Mesodermal cell (in vitro differentiated cells): ENCODE measurements at regions not wholly inside any gene's neighbourhood (a gene's known extent, or its start where the extent isn't known, plus 50 kb on each side); places are given as distances from the start of the nearest gene placed in this dataset.

Experiments
- H3K27ac ChIP-seq: 2 replicates; pipeline ENCODE4 v1.7.0; 2013; ENCODE audit warnings: mild to moderate bottlenecking, low read depth, low read length, moderate library complexity; ENCODE audit not compliant: severe bottlenecking
- H3K36me3 ChIP-seq: 2 replicates; pipeline ENCODE4 v1.7.1; 2013; ENCODE audit warnings: mild to moderate bottlenecking, low read length, moderate library complexity; ENCODE audit not compliant: control insufficient read depth, insufficient read depth
- H3K4me1 ChIP-seq: one replicate; pipeline ENCODE4 v1.7.1; 2013; ENCODE audit warnings: mild to moderate bottlenecking, low read length; ENCODE audit not compliant: insufficient read depth, control insufficient read depth, poor library complexity, severe bottlenecking
- H3K4me3 ChIP-seq: 2 replicates; pipeline ENCODE4 v1.7.0; 2013; ENCODE audit warnings: low read length, control low read depth, mild to moderate bottlenecking; ENCODE audit not compliant: insufficient read depth, poor library complexity, severe bottlenecking; ENCODE audit errors: extremely low read depth
- H3K9me3 ChIP-seq: 2 replicates; pipeline ENCODE4 v1.7.1; 2013; ENCODE audit warnings: mild to moderate bottlenecking, low read length, moderate library complexity; ENCODE audit not compliant: control insufficient read depth
- WGBS, 2 experiments: methylation state at CpG; one replicate each; pipeline ENCODE4 v1.1.5; 2013; ENCODE audit warnings: missing lambda C conversion rate in 2 of 2; ENCODE audit not compliant: insufficient coverage in 2 of 2; 5-methylcytosine and 5-hydroxymethylcytosine counted together

- no peak overlapping the region for H3K27ac ChIP-seq
- no peaks in the 10 kb centered on the region for H3K36me3 ChIP-seq
- WGBS, 2 experiments, result no CpG with 5 or more reads among the region's 2 CpGs
- no peak overlapping the region for H3K4me3 ChIP-seq
- no peaks in the 10 kb centered on the region for H3K9me3 ChIP-seq
- no peaks in the 10 kb centered on the region for H3K4me1 ChIP-seq
Measured at GRCh38 chr5:107047048-107047447, 623.7 kb downstream of the EFNA5 start.

DNA sequence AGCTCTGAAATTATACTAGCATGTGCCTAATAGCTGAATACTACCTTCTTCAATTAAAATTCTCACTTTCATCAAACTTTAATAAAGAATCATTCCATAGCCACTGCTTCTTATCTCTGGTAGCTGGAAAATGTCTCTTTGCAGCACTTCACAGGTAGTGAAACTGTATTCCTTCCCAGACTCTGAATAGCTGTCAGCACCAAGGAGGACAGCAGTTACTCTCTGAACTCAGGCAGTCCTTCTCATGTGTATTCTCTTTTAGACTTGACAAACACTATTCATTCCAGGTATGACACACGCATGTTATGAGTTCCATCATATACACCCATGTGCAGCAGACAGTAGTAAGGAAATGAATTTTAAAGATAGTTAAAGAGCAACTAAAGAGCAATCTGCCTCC is 627.1 kb downstream of the EFNA5 start:
- H3K4me3 ChIP-seq, result no peak overlapping the region
- no peak overlapping the region for H3K27ac ChIP-seq
- no CpG with 5 or more reads among the region's 1 CpG for WGBS, 2 experiments
- H3K9me3 ChIP-seq, result no peaks in the 10 kb centered on the region
- no peaks in the 10 kb centered on the region for H3K36me3 ChIP-seq
- no peaks in the 10 kb centered on the region for H3K4me1 ChIP-seq

GRCh38 chr5:107040907-107041306 is 629.8 kb downstream of the EFNA5 start:
- no peaks in the 10 kb centered on the region for H3K9me3 ChIP-seq
- no peak overlapping the region for H3K4me3 ChIP-seq
- no peak overlapping the region for H3K27ac ChIP-seq
- H3K4me1 ChIP-seq, result no peaks in the 10 kb centered on the region
- H3K36me3 ChIP-seq, result no peaks in the 10 kb centered on the region

GRCh38 chr5:107032629-107033028 is 638.1 kb downstream of the EFNA5 start:
- Histone ChIP-seq H3K4me1 (no peaks in the 10 kb centered on the region), H3K9me3 (no peaks in the 10 kb centered on the region), H3K27ac (no peak overlapping the region), H3K36me3 (no peaks in the 10 kb centered on the region), H3K4me3 (no peak overlapping the region)

- Histone ChIP-seq H3K27ac (no peak overlapping the region), H3K9me3 (no peaks in the 10 kb centered on the region), H3K36me3 (no peaks in the 10 kb centered on the region), H3K4me1 (no peaks in the 10 kb centered on the region), H3K4me3 (no peak overlapping the region)
- WGBS, 2 experiments, result no CpG with 5 or more reads among the region's 2 CpGs
Measured at GRCh38 chr5:107028938-107029337, 641.8 kb downstream of the EFNA5 start.

DNA sequence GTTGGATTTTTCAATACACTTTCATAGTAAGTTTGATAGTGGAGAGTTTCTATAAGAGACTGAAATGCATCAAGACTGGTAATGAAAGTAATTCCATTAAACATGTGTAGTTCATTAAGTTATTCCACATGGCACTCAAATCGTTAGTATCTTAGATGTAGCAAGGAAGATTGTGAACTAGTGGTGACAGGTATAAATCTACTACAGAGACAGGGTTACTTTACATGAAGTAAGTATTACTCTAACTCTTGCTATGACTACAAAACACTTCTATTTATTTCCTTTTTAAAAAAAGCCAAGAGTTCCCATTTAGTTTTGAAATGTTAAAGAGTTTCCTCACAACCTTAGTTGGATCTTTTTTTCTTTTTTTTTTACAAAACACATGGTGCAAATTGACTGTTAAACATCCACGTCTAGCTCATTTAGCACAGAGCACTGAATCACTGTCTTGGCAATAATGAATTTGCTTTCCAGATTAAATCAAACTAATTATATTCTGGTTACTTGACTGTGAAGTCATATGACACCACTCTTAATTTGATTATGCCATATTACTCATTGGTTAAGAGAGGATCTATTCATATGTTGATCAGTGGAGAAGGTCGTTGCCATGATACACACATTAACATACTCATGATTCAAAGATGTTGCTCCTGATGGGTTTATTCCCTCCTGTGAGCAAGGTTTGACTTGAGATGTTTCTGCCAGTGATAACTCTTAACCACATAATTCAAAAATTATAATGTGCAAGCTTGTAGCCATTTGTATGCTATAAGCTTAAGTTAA is 644.8 kb downstream of the EFNA5 start:
- no peaks in the 10 kb centered on the region for H3K4me1 ChIP-seq
- WGBS, 2 experiments, result no CpG with 5 or more reads among the region's 3 CpGs

GRCh38 chr5:107023732-107024131 is 647.0 kb downstream of the EFNA5 start:
- no peak overlapping the region for H3K27ac ChIP-seq
- no peaks in the 10 kb centered on the region for H3K36me3 ChIP-seq
- no peaks in the 10 kb centered on the region for H3K4me1 ChIP-seq
- no peaks in the 10 kb centered on the region for H3K9me3 ChIP-seq
- no peak overlapping the region for H3K4me3 ChIP-seq

More for the DNA sequence above, 644.8 kb downstream of the EFNA5 start:
- no peak overlapping the region for H3K27ac ChIP-seq
- H3K36me3 ChIP-seq, result no peaks in the 10 kb centered on the region
- H3K4me3 ChIP-seq, result no peak overlapping the region
- H3K9me3 ChIP-seq, result no peaks in the 10 kb centered on the region

- Histone ChIP-seq H3K9me3 (no peaks in the 10 kb centered on the region), H3K4me3 (no peak overlapping the region), H3K4me1 (no peaks in the 10 kb centered on the region), H3K36me3 (no peaks in the 10 kb centered on the region), H3K27ac (no peak overlapping the region)
- WGBS, 2 experiments, result 88 to 100% methylated on average over 2 of the region's 2 CpGs
Measured at GRCh38 chr5:107021575-107021974, 649.2 kb downstream of the EFNA5 start.

DNA sequence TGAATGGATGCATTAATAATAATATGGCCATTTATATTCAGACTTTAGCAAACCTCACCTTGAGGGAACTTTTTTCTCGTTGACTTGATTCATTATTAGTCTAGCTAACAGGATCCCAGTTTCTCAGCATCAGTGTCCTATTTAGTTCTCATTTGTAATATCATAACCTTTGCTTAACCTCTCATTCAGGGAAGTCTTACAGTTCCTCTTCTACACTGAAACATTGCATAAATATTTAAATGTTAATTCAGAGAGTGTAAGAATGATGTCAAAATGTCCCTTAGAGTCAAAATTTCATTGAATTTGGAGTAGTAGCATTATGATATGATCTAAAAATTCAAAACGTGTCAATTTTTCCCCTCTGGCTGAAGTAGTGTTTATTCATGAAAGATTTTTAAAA is 650.1 kb downstream of the EFNA5 start:
- Histone ChIP-seq H3K4me1 (no peaks in the 10 kb centered on the region), H3K36me3 (no peaks in the 10 kb centered on the region), H3K9me3 (no peaks in the 10 kb centered on the region), H3K27ac (no peak overlapping the region), H3K4me3 (no peak overlapping the region)
- WGBS, 2 experiments, result no CpG with 5 or more reads among the region's 2 CpGs

- WGBS, 2 experiments, result 50 to 60% methylated on average over 1 of the region's 1 CpG
- H3K4me1 ChIP-seq, result no peaks in the 10 kb centered on the region
- H3K4me3 ChIP-seq, result no peak overlapping the region
- no peaks in the 10 kb centered on the region for H3K36me3 ChIP-seq
- H3K27ac ChIP-seq, result no peak overlapping the region
- H3K9me3 ChIP-seq, result no peaks in the 10 kb centered on the region
Measured at GRCh38 chr5:107017616-107018015, 653.1 kb downstream of the EFNA5 start.

DNA sequence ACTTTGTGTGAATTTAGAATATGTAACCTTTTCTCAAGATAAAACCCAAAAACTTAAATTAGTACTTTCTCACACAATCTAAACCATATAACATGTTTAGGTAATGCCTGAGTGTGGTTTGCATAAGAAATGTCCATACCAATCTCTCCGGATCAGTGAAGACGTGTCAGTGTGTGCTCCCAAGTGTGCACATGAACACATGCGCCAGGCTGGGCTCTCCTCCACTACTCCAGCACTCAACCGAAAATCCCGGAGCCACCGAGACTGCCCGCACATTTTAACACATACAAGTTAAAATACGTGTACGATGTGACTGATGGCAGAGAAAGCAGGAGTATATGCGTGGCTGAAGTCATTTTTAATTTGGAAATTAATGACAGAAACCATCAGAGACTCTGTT is 658.4 kb downstream of the EFNA5 start:
- Histone ChIP-seq H3K27ac (no peak overlapping the region), H3K4me1 (no peaks in the 10 kb centered on the region), H3K4me3 (no peak overlapping the region), H3K9me3 (no peaks in the 10 kb centered on the region), H3K36me3 (no peaks in the 10 kb centered on the region)
- WGBS, 2 experiments, result 100% methylated on average over 3 of the region's 10 CpGs; no CpG with 5 or more reads in 1 of the 2 experiments
